Liver (tissue), 8 donors: ENCODE measurements at regions not wholly inside any gene's neighbourhood (a gene's known extent, or its start where the extent isn't known, plus 50 kb on each side); places are given as distances from the start of the nearest gene placed in this dataset.

Experiments
- DNase-seq: peaks from one replicate; pipeline ENCODE4 v3.0.0-alpha.2; 2017; ENCODE audit warnings: low spot score
- H3K27ac ChIP-seq, 2 donors: one replicate each; pipeline ENCODE4 v1.7.0; 2013; ENCODE audit warnings: inconsistent platforms in 2 of 2, low read length in 2 of 2, control low read depth in 1 of 2, low read depth in 1 of 2, mild to moderate bottlenecking in 1 of 2
- H3K27me3 ChIP-seq, 4 donors: one replicate each; pipeline versions ENCODE4 v1.6.1 to v1.7.0; 2013; ENCODE audit warnings: low read length in 3 of 4, inconsistent platforms in 1 of 4, mild to moderate bottlenecking in 1 of 4, moderate library complexity in 1 of 4; ENCODE audit not compliant: control insufficient read depth in 4 of 4, insufficient read depth in 4 of 4
- H3K36me3 ChIP-seq, 4 donors: one replicate each; pipeline versions ENCODE4 v1.6.1 to v1.7.0; 2013; ENCODE audit warnings: low read length in 3 of 4, mild to moderate bottlenecking in 3 of 4, low read depth in 1 of 4, moderate library complexity in 1 of 4; ENCODE audit not compliant: control insufficient read depth in 4 of 4, insufficient read depth in 3 of 4
- H3K4me1 ChIP-seq, 4 donors: one replicate each; pipeline versions ENCODE4 v1.6.1 to v1.7.0; 2013; ENCODE audit warnings: low read length in 3 of 4, mild to moderate bottlenecking in 3 of 4, moderate library complexity in 1 of 4; ENCODE audit not compliant: control insufficient read depth in 4 of 4, insufficient read depth in 4 of 4
- H3K4me3 ChIP-seq, 3 donors: one replicate each; pipeline versions ENCODE4 v1.6.1 to v1.7.0; 2013; ENCODE audit warnings: low read length in 3 of 3, control low read depth in 1 of 3, low read depth in 1 of 3, mild to moderate bottlenecking in 1 of 3
- H3K9ac ChIP-seq, 2 donors: one replicate each; pipeline ENCODE4 v1.7.0; 2013; ENCODE audit warnings: low read length in 2 of 2, mild to moderate bottlenecking in 2 of 2, moderate library complexity in 2 of 2, control low read depth in 1 of 2, low read depth in 1 of 2
- H3K9me3 ChIP-seq, 4 donors: one replicate each; pipeline versions ENCODE4 v1.6.1 to v1.7.0; 2013; ENCODE audit warnings: low read length in 3 of 4; ENCODE audit not compliant: control insufficient read depth in 4 of 4
- ATF3 ChIP-seq: IDR thresholded peaks from 2 replicates; pipeline ENCODE4 v1.6.1; 2016; ENCODE audit warnings: antibody characterized with exemption
- CTCF ChIP-seq: fragments of 150-350 bp; IDR thresholded peaks from 2 replicates; pipeline ENCODE4 v1.5.1; 2017; ENCODE audit warnings: improper control_type of control experiment, low read depth, low read length; ENCODE audit not compliant: missing input control
- EGR1 ChIP-seq, 2 donors: IDR thresholded peaks; 2 replicates each; pipeline ENCODE4 v1.6.1; 2016 to 2018; ENCODE audit warnings: antibody characterized with exemption in 2 of 2, low read depth in 2 of 2
- FOXA1 ChIP-seq: IDR thresholded peaks from 2 replicates; pipeline ENCODE4 v1.6.1; 2016; ENCODE audit warnings: antibody characterized with exemption
- FOXA2 ChIP-seq: IDR thresholded peaks from 2 replicates; pipeline ENCODE4 v1.6.1; 2016; ENCODE audit warnings: antibody characterized with exemption
- GABPA ChIP-seq, 2 donors: IDR thresholded peaks in 1 of 2; conservative IDR thresholded peaks in 1 of 2; 2 replicates each; pipeline ENCODE4 v1.6.1; 2016; ENCODE audit warnings: antibody characterized with exemption in 2 of 2, mild to moderate bottlenecking in 1 of 2, moderate library complexity in 1 of 2
- HNF4A ChIP-seq, 2 donors: conservative IDR thresholded peaks; 2 replicates each; pipeline ENCODE4 v1.6.1; 2016; ENCODE audit warnings: antibody characterized with exemption in 2 of 2, mild to moderate bottlenecking in 2 of 2
- HNF4G ChIP-seq: IDR thresholded peaks from 2 replicates; pipeline ENCODE4 v1.6.1; 2016; ENCODE audit warnings: antibody characterized with exemption
- MAX ChIP-seq: IDR thresholded peaks from 2 replicates; pipeline ENCODE4 v1.6.1; 2016; ENCODE audit warnings: antibody characterized with exemption
- RAD21 ChIP-seq, 2 donors: IDR thresholded peaks; 2 replicates each; pipeline ENCODE4 v1.6.1; 2016; ENCODE audit warnings: antibody characterized with exemption in 2 of 2, mild to moderate bottlenecking in 2 of 2
- REST ChIP-seq: IDR thresholded peaks from 2 replicates; pipeline ENCODE4 v1.6.1; 2016; ENCODE audit warnings: antibody characterized with exemption, mild to moderate bottlenecking
- RXRA ChIP-seq, 2 donors: IDR thresholded peaks; 2 replicates each; pipeline ENCODE4 v1.6.1; 2017 to 2018; ENCODE audit warnings: antibody characterized with exemption in 2 of 2, mild to moderate bottlenecking in 1 of 2
- SP1 ChIP-seq: IDR thresholded peaks from 2 replicates; pipeline ENCODE4 v1.6.1; 2018; ENCODE audit warnings: antibody characterized with exemption, mild to moderate bottlenecking
- TAF1 ChIP-seq: conservative IDR thresholded peaks from 2 replicates; pipeline ENCODE4 v1.6.1; 2016; ENCODE audit warnings: antibody characterized with exemption, mild to moderate bottlenecking
- YY1 ChIP-seq: IDR thresholded peaks from 2 replicates; pipeline ENCODE4 v1.6.1; 2016; ENCODE audit warnings: antibody characterized with exemption, mild to moderate bottlenecking
- ZBTB33 ChIP-seq: IDR thresholded peaks from 2 replicates; pipeline ENCODE4 v1.6.1; 2016; ENCODE audit warnings: antibody characterized with exemption
- WGBS: extraction: QIAGEN DNeasy Blood & Tissue Kit; methylation state at CpG from one replicate; pipeline ENCODE4 v1.1.7; 2013; 5-methylcytosine and 5-hydroxymethylcytosine counted together
- donor health status: healthy.
- donor health status: healthy.
- donor health status: healthy.
- donor health status: healthy.
- donor health status: healthy.

- DNase-seq, result no peak
- H3K9me3 ChIP-seq, result no peaks in the 10 kb centered on the region
- no peak overlapping the region for H3K27ac ChIP-seq
- H3K9ac ChIP-seq, result no peak overlapping the region
- no peaks in the 10 kb centered on the region for H3K4me1 ChIP-seq
- WGBS, result 94% methylated on average over 2 of the region's 2 CpGs
- no peaks in the 10 kb centered on the region for H3K36me3 ChIP-seq
- no peak for TF ChIP-seq RAD21 (IDR thresholded peaks at IDR 0.05)
- TF ChIP-seq HNF4G, result no peak
- TF ChIP-seq FOXA2, result no peak
- no peak for TF ChIP-seq CTCF
- TF ChIP-seq YY1, result no peak
- no peak for TF ChIP-seq MAX
- TF ChIP-seq SP1, result no peak
- no peak for TF ChIP-seq ATF3
- no peak for TF ChIP-seq REST
- no peak for TF ChIP-seq HNF4A (conservative IDR thresholded peaks at IDR 0.05)
- no peak for TF ChIP-seq ZBTB33
- no peak for TF ChIP-seq EGR1 (IDR thresholded peaks at IDR 0.05; ENCODE audit: low read depth in 2 of 2)
- TF ChIP-seq FOXA1, result no peak
- no peak for TF ChIP-seq TAF1
- TF ChIP-seq RXRA (IDR thresholded peaks at IDR 0.05), result no peak
- TF ChIP-seq GABPA (IDR thresholded peaks at IDR 0.05 in 1 of 2, conservative IDR thresholded peaks at IDR 0.05 in 1 of 2), result no peak
- H3K27me3 ChIP-seq, result no peaks in the 10 kb centered on the region
- H3K4me3 ChIP-seq, result no peak overlapping the region
Observed at GRCh38 chr6:158257425-158257759, 54.9 kb upstream of the TULP4 start.

- TF ChIP-seq FOXA1 (no peak), CTCF (no peak), GABPA (IDR thresholded peaks at IDR 0.05 in 1 of 2, conservative IDR thresholded peaks at IDR 0.05 in 1 of 2) (no peak), HNF4G (no peak), EGR1 (IDR thresholded peaks at IDR 0.05; ENCODE audit: low read depth in 2 of 2) (no peak), ZBTB33 (no peak), HNF4A (conservative IDR thresholded peaks at IDR 0.05) (no peak), RAD21 (IDR thresholded peaks at IDR 0.05) (no peak)
- H3K27me3 ChIP-seq, result no peaks in the 10 kb centered on the region
- no peak for DNase-seq
- no peak overlapping the region for H3K9ac ChIP-seq
- no peaks in the 10 kb centered on the region for H3K4me1 ChIP-seq
- 96% methylated on average over 6 of the region's 6 CpGs for WGBS
- no peaks in the 10 kb centered on the region for H3K36me3 ChIP-seq
- H3K9me3 ChIP-seq, result no peaks in the 10 kb centered on the region
- H3K4me3 ChIP-seq, result no peak overlapping the region
- H3K27ac ChIP-seq, result no peak overlapping the region
Observed at GRCh38 chr6:158257781-158258180, 54.5 kb upstream of the TULP4 start.
